Superior temporal gyrus (tissue), 1 donor: ENCODE measurements at regions not wholly inside any gene's neighbourhood (a gene's known extent, or its start where the extent isn't known, plus 50 kb on each side); places are given as distances from the start of the nearest gene placed in this dataset.
"Not testable (repeated sequence)": the region's sequence is repeated elsewhere in the genome, so short reads cannot be mapped to it uniquely, and the experiment has no call there.

Experiments
- DNase-seq: peaks from one replicate; pipeline ENCODE4 v3.0.0-alpha.2; 2016; ENCODE audit errors: extremely low spot score

DNA sequence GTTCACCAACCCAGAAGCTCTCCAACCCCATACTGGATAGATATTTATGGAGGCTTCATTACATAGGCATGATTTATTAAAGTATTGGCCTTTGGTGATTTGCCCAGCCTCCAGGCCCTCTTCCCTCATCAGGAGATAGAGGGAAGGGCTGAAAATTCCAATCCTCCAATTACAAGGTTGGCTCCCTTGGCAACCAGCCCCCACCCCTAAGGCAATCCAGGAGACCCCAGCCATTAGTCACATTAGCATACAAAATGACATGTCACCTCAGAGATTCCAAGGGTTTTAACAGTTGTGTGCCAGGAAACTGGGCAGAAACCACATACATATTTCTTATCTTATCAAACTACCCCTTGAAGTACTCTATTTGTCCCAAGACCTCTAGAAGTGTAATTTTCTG lies 210.0 kb downstream of the HINT1 start:
- DNase-seq: no peak

GRCh38 chr5:130954336-130954735 lies 210.7 kb downstream of the HINT1 start:
- DNase-seq: no peak

GRCh38 chr5:130939059-130939458 lies 226.0 kb downstream of the HINT1 start:
- DNase-seq: no peak

GRCh38 chr5:130937046-130937445 lies 228.0 kb downstream of the HINT1 start:
- no peak for DNase-seq

DNA sequence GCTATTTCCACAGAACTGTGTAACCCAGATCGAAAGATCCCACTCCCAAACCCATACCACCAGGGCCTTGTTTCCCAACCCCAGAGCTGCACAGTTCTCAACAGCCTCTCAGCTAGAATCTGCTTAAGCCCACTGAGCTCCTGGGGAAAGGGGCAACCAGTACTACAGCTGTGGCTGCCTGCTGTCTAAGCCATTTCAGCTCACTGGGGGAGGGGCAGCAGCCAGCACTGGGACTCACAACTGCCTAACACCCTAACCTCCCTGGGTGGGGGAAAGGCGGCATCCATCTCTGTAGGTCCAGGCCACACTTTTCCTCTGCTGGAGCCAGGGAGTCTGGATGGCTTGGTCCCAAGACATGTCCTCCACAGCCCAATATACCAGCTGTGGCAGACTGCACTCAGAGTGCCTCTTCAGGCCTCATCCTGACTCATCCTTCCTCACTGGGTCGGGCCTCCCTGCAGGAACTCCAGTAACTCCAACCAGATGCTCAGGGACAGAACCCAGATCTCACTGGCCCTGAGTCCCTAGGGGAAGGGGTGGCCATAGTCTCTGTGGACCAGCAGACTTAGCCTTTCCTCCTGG lies 241.4 kb downstream of the HINT1 start:
- DNase-seq: no peak

DNA sequence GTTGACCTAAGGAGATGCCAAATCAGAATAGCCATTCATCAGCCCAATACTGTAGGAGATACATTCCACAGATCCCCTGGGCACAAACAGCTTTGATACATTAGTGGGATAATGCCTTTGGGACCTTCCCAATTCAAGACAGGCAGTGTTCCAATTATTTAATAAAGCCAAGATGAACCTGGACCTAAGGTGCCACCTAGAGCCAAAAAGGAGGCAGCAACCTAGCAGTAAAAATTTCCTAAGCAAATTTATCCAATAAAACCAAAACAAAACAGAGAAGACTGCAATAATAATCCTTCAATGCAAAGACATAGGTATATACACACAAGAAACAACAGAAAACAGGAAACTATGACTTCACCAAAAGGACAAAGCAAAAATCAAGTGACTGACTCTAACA lies 253.0 kb downstream of the HINT1 start:
- no peak for DNase-seq

GRCh38 chr5:130908186-130908585 lies 256.9 kb downstream of the HINT1 start:
- no peak for DNase-seq

DNA sequence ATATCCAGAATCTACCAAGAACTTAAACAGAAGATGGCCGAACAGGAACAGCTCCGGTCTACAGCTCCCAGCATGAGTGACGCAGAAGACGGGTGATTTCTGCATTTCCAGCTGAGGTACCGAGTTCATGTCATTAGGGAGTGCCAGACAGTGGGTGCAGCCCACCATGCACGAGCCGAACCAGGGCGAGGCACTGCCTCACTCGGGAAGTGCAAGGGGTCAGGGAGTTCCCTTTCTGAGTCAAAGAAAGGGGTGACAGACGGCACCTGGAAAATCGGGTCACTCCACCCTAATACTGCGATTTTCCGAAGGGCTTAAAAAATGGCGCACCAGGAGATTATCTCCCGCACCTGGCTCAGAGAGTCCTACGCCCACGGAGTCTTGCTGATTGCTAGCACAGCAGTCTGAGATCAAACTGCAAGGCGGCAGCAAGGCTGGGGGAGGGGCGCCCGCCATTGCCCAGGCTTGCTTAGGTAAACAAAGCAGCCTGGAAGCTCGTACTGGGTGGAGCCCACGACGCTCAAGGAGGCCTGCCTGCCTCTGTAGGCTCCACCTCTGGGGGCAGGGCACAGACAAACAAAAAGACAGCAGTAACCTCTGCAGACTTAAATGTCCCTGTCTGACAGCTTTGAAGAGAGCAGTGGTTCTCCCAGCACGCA lies 267.4 kb downstream of the HINT1 start:
- DNase-seq: not testable (repeated sequence)

GRCh38 chr5:130897181-130897536 lies 267.9 kb downstream of the HINT1 start:
- DNase-seq: not testable (repeated sequence)

DNA sequence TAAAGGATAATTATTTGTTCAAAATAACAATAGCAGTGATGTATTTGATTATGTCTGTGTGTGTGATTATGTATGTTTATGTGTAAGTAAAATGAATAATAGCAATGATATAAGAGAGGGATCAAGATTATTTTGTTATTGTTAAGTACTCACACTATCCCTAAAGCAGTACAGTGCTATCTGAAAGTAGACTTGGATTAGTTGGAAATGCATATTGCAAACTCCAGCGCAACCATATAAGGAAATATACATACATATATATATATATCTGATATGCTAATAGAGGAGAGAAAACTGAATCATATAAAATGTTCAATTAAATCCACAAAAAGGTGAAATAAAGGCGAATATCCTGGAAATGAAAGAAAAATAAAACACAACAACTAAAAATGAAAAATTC lies 268.4 kb downstream of the HINT1 start:
- DNase-seq: no peak

- DNase-seq: no peak
Observed at GRCh38 chr5:130893006-130893405, 272.1 kb downstream of the HINT1 start.

DNA sequence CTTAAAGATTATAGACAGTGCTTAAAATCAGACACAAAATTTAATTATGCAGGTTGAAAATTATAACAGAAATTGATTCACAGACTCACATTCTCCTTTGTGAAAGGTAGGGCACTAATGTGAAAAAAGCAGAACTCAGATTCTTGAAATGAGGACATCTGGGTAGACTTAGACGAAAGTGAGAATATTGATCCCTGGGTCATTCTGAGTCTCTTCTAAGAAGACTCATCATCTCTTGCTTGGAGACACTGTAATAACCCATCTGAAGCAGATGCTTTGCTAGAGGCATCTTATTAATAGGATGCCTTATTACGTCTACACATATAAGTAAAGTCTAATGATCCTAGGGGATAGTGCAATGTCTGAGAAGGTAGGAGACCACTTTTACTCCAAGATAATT lies 274.4 kb downstream of the HINT1 start:
- DNase-seq: no peak

DNA sequence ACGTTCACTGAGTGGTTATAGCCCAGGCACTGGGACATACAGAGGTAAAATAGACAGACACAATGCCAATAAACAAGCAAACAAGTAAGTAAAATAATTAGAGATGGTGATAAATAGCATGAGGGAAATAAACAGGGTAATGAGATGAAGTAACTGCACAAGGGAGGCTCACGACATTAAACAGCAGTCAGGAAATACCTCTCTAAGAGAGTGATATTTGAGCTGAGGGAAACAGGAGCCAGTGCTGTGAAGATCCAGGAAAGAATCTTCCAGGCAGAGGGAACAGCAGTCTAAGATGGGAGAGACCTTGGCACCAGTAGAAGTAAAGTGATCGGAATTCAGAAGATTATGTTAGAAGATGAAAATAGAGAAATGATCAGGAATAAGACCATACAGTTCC lies 279.4 kb downstream of the HINT1 start:
- DNase-seq: no peak

DNA sequence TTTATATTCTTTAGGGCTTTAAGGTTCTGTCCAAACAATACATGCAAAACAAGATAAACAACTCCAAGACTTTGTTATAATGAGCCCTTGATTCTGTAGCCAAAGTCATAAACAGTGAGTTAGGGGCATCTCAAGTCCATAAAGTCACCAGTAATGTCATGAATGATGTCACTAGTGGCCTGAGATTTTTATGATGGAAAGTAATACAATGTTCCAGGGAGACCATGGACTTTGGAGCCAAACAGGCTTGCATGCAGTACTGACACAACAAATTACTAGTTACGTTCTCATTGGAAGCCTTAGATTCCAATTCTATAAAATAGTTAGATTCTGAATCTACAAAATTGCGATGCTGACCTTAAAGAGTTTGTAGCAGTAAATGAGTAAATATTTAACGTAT lies 280.0 kb downstream of the HINT1 start:
- no peak for DNase-seq

DNA sequence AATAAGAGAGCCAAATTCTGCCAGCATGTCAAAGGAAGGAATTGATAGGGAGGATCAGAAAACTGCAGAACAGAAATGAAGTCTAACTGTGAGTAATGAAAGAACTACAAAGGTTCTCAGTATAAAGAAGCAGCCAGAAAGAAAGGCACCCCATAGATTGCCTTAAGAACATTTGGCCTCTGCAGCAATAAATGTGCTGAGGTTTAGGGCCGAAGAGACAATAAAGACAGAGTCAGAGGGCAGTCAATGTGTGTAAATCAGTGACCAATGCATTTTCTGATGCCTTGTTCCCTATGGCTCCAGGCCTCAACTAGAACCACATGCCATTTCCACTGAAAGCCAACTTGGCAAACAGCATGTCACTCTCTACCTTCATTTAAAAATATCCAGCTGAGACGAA lies 281.0 kb downstream of the HINT1 start:
- DNase-seq: no peak

DNA sequence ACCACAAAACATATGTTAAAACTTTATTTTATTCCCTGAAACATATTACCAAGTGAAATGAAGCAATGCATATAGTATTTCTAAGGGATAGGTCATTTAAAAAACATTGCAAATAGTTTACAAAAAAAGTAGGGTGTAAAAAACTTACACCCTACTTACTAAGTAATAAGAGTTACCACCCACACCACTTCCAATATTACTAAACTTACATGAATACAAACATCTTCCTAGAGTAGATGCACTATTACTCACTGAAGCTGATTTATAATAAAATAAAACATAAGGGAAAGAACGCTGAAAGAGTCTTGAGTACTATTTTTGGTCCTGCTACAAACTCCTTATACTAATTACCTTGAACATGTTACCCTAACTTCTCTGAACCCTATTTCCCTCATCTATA lies 289.4 kb downstream of the HINT1 start:
- DNase-seq: no peak

DNA sequence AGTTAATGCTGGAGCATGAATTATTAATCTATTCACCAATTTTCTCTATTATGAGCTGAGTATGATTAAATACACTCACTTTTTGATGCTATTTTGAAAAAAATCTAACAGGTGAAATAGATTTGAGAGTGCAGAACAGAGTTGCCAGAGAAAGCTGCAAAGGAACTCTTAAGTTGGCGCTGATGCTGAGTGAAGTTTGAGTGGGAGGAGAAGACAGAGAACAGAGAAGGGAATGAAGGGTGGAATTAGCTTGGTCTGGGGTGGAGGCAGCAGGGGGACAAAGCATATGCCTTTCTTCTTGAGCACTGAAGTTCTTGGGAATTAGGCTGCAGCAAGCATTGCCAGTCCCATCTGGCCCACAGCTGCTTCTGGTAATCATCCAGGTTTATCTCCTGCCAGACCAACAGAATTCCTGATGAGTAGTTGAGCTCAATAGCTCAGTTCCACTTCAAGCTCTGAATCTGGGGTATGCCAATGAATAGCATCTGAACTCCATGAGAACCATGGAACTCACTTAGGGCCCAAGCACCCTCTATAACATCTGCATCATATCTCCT lies 290.1 kb downstream of the HINT1 start:
- no peak for DNase-seq

DNA sequence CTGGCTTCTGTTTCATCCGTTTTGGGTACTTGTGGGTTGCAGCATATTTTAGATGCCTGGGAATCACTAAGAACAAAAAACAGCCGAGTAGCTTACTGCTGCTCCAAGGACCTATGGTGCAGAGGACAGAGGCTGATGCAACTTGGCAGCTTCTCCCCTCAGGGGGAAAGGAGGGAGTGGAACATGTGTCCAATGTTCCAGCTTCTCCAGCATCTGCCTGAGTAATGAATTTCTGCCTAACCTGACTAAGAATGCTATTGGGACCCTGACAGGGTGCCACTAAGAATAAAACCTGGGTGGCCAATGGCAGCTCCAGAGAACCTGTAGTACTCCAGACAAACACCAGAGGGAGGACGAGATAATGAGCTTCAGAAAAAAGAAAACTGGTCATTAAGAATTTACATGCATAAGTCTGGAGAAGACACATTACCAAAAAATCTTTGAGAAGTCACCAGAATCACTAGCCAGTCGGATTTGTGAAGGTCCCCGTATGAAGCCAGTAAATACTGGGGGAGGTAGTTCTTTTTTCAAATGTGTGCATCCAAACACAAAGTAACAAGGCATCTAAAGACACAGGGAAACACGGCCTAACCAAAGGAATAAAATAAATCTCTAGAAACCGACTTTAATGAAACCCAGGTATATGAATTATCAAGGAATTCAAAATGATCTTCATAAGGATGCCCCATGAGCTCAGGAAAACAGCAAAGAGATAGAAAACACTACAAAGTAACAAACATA lies 293.5 kb downstream of the HINT1 start:
- DNase-seq: no peak

DNA sequence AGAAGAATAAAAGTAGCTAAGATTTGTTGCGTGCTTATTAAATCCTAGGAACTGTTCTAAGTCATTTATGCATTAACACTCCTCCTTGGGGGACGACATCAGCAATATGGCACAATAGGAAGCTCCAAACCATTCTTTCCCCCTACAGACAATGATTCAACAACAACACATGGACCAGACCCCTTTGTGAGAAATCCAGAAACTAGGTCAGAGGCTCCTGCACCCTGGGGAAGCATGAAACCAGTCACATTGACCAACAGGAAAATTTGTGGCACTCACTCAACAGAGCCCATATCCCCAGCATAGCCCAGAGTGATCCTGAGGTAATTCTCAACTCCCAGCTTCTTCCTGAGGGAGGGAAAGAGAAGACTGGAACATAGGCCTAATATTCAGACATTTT lies 294.4 kb downstream of the HINT1 start:
- no peak for DNase-seq

DNA sequence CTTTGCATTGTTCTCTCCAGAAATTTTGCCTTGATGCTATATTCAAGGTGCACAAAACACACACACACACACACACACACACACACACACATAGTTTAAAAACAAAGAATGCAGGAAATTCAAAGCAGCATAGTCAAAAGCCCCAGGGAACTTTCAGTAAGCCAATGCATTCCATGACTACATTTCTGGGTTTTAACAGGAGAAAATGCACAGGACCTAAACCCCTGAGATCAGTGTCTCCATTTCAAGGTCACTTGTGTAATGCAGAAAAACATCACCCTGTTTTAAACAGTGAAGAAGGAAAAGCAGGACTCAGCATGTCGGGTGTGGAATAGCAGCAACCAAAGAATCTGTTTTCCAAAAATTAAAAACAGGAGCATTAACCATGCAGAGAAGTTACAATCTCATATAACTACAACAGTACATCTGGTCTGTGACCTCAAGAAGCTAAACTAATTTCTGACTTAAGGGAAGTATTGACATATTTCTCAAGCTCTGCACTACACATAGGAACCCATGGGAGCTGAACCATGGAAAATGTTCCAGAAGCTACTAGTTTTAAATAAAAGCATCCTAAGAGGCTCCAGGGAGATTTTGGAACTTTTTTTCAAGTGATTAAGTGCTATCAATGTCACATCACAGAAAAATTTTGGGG lies 296.7 kb downstream of the HINT1 start:
- no peak for DNase-seq

- DNase-seq: no peak
Observed at GRCh38 chr5:130845049-130845765, 319.8 kb downstream of the HINT1 start.
